Activated CD4-positive, alpha-beta T cell treated with anti-CD3 and anti-CD28 coated beads, Interleukin-2, Interleukin-4, amounts not matched to agents 100 ng/mL and 50 ng/mL, durations not matched to agents 16 hours and 8 hours (primary cell): ENCODE measurements at regions not wholly inside any gene's neighbourhood (a gene's known extent, or its start where the extent isn't known, plus 50 kb on each side); places are given as distances from the start of the nearest gene placed in this dataset.
A peak's percentile ranks its signal among the peaks of the same experiment; 100 is the strongest.

ENCODE experiments used
- DNase-seq: peaks from one replicate; pipeline ENCODE4 v3.0.0-alpha.2; 2020; ENCODE audit warnings: low spot score

GRCh38 chr2:52934920-52935640 lies 832.5 kb upstream of the CHAC2 start:
- DNase-seq: no peak

DNA sequence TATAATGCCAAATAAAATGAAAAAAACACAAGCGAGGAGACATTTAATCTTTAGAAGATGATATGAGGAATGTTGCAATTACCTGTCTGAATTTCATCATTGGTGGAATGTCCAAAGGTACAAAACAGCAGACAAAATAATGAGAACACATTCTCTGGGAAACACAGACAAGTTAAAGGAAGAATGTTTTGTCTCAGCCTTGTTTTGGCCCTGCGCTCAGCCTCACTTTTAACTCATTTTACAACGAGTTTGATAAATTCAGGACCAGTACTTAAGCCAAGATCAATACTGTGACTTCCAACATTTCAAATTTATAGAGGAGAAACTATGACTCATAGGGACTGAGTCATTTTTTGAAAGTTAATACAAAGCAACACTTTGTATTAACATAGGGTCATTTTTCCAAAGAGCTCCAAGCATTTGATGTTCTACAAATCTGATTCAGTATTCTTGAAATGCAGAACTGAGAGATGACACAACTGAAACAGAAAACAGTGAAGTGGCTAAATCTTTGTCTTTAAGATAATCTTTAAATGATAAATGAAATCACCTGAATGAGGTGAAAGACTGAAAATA lies 833.2 kb upstream of the CHAC2 start:
- DNase-seq: peak; percentile 27

DNA sequence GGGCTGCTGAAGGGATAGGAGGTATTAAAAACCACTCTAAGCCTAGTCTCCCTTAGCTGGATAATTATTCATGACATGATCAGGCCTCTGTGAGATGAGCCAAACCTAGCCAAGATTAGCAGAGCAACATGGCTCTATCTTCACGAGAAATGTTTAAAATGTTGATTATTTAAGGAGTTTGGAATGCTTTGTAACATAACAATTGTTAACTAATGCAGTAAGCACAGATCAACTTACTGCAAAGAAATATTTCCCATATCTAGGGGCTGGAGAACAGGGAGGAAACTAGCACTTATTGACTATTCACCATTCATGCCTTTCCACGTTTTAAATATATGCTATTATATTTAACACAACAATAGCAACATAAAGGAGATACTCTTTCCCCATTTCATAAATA lies 833.7 kb upstream of the CHAC2 start:
- DNase-seq: no peak

GRCh38 chr2:52931660-52932059 lies 835.9 kb upstream of the CHAC2 start:
- no peak for DNase-seq

DNA sequence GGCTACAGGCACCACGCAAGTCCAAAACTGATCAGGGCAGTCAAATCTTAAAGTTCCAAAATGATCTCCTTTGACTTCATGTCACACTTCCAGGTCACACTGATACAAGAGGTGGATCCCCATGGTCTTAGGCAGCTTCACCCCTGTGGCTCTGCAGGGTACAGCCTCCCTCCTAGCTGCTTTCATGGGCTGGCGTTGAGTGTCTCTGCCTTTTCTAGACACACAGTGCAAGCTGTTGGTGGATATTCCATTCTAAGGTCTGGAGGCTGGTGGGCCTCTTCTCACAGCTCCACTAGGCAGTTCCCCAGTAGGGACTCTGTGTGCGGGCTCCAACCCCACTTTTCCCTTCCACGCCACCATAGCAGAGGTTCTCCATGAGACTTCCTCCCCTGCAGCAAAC lies 838.2 kb upstream of the CHAC2 start:
- DNase-seq: no peak

DNA sequence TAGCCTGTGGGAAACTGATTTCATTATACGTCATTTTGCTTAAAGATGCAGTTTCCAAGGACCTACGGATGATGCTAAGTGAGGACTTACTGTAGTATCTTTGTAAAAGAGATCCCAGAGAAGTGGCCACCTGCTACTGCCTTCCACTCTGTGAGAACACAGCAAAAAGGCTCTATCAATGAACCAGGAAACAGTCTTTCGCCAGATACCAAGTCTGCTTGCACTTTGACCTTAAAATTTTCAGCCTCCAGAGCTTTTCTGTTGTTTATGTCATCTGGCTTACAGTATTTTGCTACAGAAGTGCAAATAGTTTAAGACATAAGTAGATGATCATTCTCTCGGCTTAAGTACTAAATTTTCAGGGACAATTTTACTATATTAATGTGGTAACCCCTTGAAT lies 847.9 kb upstream of the CHAC2 start:
- no peak for DNase-seq

DNA sequence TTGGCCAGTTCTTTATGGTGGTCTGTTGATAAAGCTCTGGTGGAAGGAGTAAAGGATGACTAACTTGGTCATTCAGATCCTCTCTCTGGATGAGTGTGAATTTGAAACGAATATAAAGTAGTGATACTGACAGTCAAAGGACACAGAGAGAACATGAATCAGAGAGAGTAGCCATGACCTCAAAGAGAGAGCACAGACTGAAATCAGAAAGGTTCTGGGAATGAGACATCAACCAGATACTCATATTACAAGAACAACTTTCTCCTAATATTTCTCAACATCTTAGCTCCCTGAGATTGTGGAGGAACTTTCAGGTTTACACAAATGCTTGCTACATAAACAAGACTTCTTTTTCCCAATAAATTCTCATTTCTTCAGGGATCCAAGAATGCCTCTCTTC lies 849.1 kb upstream of the CHAC2 start:
- DNase-seq: peak; percentile 17

DNA sequence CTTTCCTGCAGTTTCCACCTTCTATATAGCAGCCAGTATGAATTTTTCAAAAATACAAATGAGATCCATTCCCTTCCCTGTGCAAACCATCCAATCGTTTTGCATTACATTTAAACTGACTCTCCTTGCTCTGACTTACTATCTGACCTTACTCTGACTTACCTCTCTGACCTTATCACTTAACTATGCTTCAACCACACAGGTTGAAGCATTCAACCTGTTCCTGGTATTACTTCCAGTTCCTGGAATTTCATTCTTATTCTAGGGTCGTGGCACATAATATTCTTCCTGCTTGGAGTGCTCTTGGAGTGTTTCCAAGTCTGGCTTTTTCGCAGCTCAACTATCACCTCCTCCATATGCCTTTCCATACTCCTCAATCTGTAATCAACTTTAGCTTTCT lies 850.6 kb upstream of the CHAC2 start:
- no peak for DNase-seq

GRCh38 chr2:52904355-52904891 lies 863.2 kb upstream of the CHAC2 start:
- no peak for DNase-seq

GRCh38 chr2:52897511-52898044 lies 870.0 kb upstream of the CHAC2 start:
- DNase-seq: no peak

- DNase-seq: no peak
Measured at GRCh38 chr2:52895726-52896340, 871.8 kb upstream of the CHAC2 start.

- no peak for DNase-seq
Measured at GRCh38 chr2:52886556-52886955, 881.0 kb upstream of the CHAC2 start.

GRCh38 chr2:52884761-52885352 lies 882.7 kb upstream of the CHAC2 start:
- no peak for DNase-seq

GRCh38 chr2:52882974-52883373 lies 884.6 kb upstream of the CHAC2 start:
- DNase-seq: no peak

DNA sequence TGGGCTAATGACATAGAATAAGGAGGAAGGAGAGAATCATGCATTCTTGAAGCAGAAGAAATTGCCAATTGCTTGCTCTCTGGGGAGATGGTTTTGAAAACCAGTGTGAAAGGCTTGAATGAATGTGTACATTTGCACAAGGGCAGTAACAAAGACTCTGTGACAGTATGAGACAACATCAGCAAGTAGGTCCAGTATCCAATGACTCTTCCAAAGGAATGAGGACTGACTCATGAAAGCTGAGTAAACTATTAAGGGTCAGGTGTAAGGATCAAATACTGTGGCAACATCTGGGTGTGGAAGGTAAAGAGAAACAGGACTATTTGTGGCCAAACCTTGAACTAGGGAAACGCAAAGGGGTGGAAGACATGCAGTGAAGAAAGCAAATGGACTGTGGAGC lies 886.0 kb upstream of the CHAC2 start:
- DNase-seq: no peak

GRCh38 chr2:52880872-52881271 lies 886.7 kb upstream of the CHAC2 start:
- DNase-seq: no peak

DNA sequence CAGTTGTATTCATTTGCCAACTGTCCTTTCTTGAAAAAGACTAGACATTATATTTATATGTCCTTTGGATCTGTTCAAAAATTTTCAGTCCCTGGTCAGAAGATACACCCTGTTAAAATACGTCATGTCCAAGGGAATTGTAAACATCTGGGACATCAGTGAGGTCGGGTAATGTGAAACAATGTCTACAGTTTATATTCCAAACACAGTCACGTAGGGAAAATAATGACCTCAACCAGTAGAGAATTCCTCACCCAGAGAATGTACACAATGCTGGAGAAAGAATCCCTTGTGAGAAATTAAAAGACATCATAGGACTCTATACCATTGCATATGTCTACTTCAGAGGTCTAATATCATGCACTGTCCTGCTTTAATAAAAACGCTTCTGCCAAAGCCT lies 888.0 kb upstream of the CHAC2 start:
- no peak for DNase-seq

DNA sequence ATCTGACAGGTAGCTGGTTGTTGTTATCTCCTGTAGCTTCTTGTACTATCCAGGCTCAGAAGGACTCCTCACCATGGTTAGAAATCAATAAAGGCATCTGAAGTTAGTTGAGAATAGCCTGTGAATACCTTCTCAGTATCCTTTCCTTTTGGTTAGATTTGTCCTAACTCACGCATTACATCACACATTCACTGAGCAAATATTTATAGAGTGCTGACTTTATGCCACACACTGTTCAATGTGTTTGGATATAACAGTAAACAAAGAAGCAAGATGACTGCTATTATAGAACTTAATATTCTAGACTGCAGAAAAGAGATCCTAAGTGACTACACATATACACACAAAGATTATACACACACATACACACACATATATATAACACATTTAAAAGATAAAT lies 889.9 kb upstream of the CHAC2 start:
- no peak for DNase-seq

DNA sequence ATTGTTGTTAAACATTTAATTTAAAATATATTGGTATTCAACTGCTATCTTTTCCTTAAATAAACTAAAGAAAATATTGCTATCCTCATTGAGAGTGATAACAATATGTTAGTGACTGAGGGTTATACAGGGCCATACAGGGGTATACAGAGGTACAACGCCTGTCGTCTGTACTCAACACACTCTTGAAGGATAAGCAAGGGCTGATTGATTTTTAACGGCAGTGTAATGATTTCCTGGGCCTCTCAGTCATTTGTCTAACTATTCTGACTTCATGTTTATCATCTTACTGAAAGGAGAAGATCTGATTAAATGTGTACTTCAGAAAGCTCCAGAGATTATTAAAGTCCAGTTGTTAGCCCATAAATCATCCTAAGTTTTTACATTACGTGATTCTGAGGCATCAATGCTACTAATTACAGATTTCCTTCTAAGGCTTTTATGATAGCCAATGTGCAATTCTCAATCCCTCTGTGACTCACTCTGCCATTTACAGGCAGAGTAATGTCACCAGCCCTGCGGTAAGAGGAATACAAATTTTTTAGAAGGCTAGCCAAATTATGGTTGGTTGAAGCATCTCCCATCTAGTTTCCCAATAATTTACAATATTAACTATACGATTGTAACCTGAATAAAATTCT lies 893.0 kb upstream of the CHAC2 start:
- DNase-seq: no peak

- DNase-seq: no peak
Measured at GRCh38 chr2:52862801-52863200, 904.8 kb upstream of the CHAC2 start.

GRCh38 chr2:52861596-52861995 lies 906.0 kb upstream of the CHAC2 start:
- no peak for DNase-seq

- DNase-seq: no peak
Measured at GRCh38 chr2:52859065-52859464, 908.5 kb upstream of the CHAC2 start.
